Psoas muscle (tissue), 7 donors: ENCODE measurements at regions not wholly inside any gene's neighbourhood (a gene's known extent, or its start where the extent isn't known, plus 50 kb on each side); places are given as distances from the start of the nearest gene placed in this dataset.

Experiments used
- ATAC-seq, 4 donors: fragments of 200-7000 bp; cut with Tn5 transposase; one replicate each; pipeline ENCODE4 v1.9.1; 2020; ENCODE audit warnings: moderate library complexity in 3 of 4, mild to moderate bottlenecking in 2 of 4
- DNase-seq, 2 donors: peaks; one replicate each; pipeline ENCODE4 v3.0.0-alpha.2; 2020
- H3K27ac ChIP-seq: fragments of 200-600 bp; one replicate; pipeline ENCODE4 v1.8.0; 2022
- H3K27me3 ChIP-seq, 3 donors: fragments of 200-600 bp in 1 of 3; one replicate each; pipeline versions ENCODE4 v1.6.1 to v1.8.0; 2013 to 2022; ENCODE audit warnings: low read length in 2 of 3, mild to moderate bottlenecking in 2 of 3, moderate library complexity in 1 of 3; ENCODE audit not compliant: insufficient read depth in 3 of 3
- H3K36me3 ChIP-seq, 2 donors: fragments of 200-600 bp in 1 of 2; one replicate each; pipeline versions ENCODE4 v1.6.1 to v1.8.0; 2013 to 2022; ENCODE audit warnings: low read depth in 1 of 2, mild to moderate bottlenecking in 1 of 2, moderate library complexity in 1 of 2; ENCODE audit not compliant: insufficient read depth in 1 of 2
- H3K4me1 ChIP-seq: fragments of 200-600 bp; one replicate; pipeline ENCODE4 v1.8.0; 2022
- H3K4me3 ChIP-seq: fragments of 200-600 bp; one replicate; pipeline ENCODE4 v1.8.0; 2022; ENCODE audit warnings: mild to moderate bottlenecking
- H3K9me3 ChIP-seq: fragments of 200-600 bp; one replicate; pipeline ENCODE4 v1.8.0; 2022
- CTCF ChIP-seq: fragments of 200-600 bp; IDR thresholded peaks from one replicate; pipeline ENCODE4 v1.8.0; 2022; ENCODE audit warnings: antibody characterized with exemption
- WGBS, 3 donors: extraction: QIAGEN DNeasy Blood & Tissue Kit; methylation state at CpG; one replicate each; pipeline versions ENCODE4 v1.1.6 to v1.1.7; 2013; 5-methylcytosine and 5-hydroxymethylcytosine counted together
- intact Hi-C, 2 donors: fragments of 100-400 bp; cut with DNase I; formaldehyde crosslinking; loops; one replicate each; pipeline versions ENCODE4 v1.11.0 to v1.14.2; 2022
- donor health status: healthy with polysubstance abuse.
- donor health status: DM: no; HTN: no; CAD: no; lungs with moderate emphysema.
- donor health status: Bipolar disorder and iron deficiency.
- donor health status: healthy.
- donor health status: DM: yes; HTN: yes; CAD: no.
- donor health status: DM: no; HTN: no; CAD: no.
- donor health status: DM: yes; HTN: yes; CAD: no.

GRCh38 chr4:106421441-106422296, 53.1 kb upstream of the GIMD1 start:
- no peaks in the 10 kb centered on the region for H3K4me1 ChIP-seq
- peaks cover 0 to 3% (median 0%) of the 10 kb centered on the region in 3 donors for H3K27me3 ChIP-seq
- no peak for TF ChIP-seq CTCF
- H3K4me3 ChIP-seq: no peak overlapping the region
- 27 to 41% (median 37%) methylated on average over 4 of the region's 4 CpGs for WGBS, 3 donors
- no peak for ATAC-seq
- no peak for DNase-seq
- intact Hi-C loops: no loop called here
- no peaks in the 10 kb centered on the region for H3K9me3 ChIP-seq
- H3K27ac ChIP-seq: no peak overlapping the region
- no peaks in the 10 kb centered on the region for H3K36me3 ChIP-seq

- intact Hi-C loops: no loop called here
- DNase-seq: no peak
- no peak for TF ChIP-seq CTCF
- Histone ChIP-seq H3K9me3 (no peaks in the 10 kb centered on the region), H3K27me3 (peaks cover 0 to 3% (median 0%) of the 10 kb centered on the region in 3 donors), H3K4me1 (no peaks in the 10 kb centered on the region), H3K27ac (no peak overlapping the region), H3K4me3 (no peak overlapping the region), H3K36me3 (no peaks in the 10 kb centered on the region)
- 42 to 54% (median 50%) methylated on average over 1 of the region's 1 CpG for WGBS, 3 donors
- ATAC-seq: no peak
These were observed 49.9 kb upstream of the GIMD1 start for GRCh38 chr4:106418444-106418843.
